HL-60 (cell line): ENCODE measurements at regions not wholly inside any gene's neighbourhood (a gene's known extent, or its start where the extent isn't known, plus 50 kb on each side); places are given as distances from the start of the nearest gene placed in this dataset.

Experiments
- DNase-seq, 2 experiments: peaks; one replicate each; pipeline ENCODE4 v3.0.0-alpha.2; 2010 to 2020; ENCODE audit warnings: low read depth in 1 of 2, low spot score in 1 of 2
- H3K27ac ChIP-seq: fragments of 250-450 bp; sonication (Bioruptor Pico); replicated peaks from 2 replicates; pipeline ENCODE4 v1.5.1; 2020; ENCODE audit warnings: mild to moderate bottlenecking, moderate library complexity
- H3K27me3 ChIP-seq: fragments of 250-450 bp; sonication (Bioruptor Pico); 2 replicates; pipeline ENCODE4 v1.5.1; 2021; ENCODE audit warnings: mild to moderate bottlenecking, moderate library complexity; ENCODE audit not compliant: insufficient read depth, poor library complexity, severe bottlenecking
- H3K4me3 ChIP-seq: replicated peaks from 2 replicates; pipeline ENCODE4 v1.5.1; 2011; ENCODE audit warnings: mild to moderate bottlenecking, control low read depth, low read length; ENCODE audit not compliant: insufficient read depth
- GABPA ChIP-seq: IDR thresholded peaks from 2 replicates; pipeline ENCODE4 v1.6.1; 2012; ENCODE audit warnings: low read depth
- POLR2AphosphoS5 ChIP-seq: IDR thresholded peaks from 2 replicates; pipeline ENCODE4 v1.6.1; 2012; ENCODE audit warnings: low read depth
- REST ChIP-seq: IDR thresholded peaks from 2 replicates; pipeline ENCODE4 v1.6.1; 2012; ENCODE audit warnings: low read depth; ENCODE audit not compliant: insufficient replicate concordance
- SPI1 ChIP-seq: IDR thresholded peaks from 2 replicates; pipeline ENCODE4 v1.6.1; 2012; ENCODE audit warnings: low read depth, mild to moderate bottlenecking, borderline replicate concordance
- TF ChIP-seq, protein P1 (sequence below): IDR thresholded peaks from one replicate; pipeline ENCODE4 v1.5.1; 2011; ENCODE audit warnings: low read length, control low read depth, inconsistent platforms; ENCODE audit not compliant: insufficient read depth

GRCh38 chr6:139580592-139581484 is 206.4 kb upstream of the CITED2 start:
- Histone ChIP-seq H3K4me3 (no peak overlapping the region), H3K27me3 (no peaks in the 10 kb centered on the region), H3K27ac (no peak overlapping the region)
- TF ChIP-seq POLR2AphosphoS5 (no peak), REST (no peak), SPI1 (no peak), GABPA (no peak)
- TF ChIP-seq, protein P1, sequence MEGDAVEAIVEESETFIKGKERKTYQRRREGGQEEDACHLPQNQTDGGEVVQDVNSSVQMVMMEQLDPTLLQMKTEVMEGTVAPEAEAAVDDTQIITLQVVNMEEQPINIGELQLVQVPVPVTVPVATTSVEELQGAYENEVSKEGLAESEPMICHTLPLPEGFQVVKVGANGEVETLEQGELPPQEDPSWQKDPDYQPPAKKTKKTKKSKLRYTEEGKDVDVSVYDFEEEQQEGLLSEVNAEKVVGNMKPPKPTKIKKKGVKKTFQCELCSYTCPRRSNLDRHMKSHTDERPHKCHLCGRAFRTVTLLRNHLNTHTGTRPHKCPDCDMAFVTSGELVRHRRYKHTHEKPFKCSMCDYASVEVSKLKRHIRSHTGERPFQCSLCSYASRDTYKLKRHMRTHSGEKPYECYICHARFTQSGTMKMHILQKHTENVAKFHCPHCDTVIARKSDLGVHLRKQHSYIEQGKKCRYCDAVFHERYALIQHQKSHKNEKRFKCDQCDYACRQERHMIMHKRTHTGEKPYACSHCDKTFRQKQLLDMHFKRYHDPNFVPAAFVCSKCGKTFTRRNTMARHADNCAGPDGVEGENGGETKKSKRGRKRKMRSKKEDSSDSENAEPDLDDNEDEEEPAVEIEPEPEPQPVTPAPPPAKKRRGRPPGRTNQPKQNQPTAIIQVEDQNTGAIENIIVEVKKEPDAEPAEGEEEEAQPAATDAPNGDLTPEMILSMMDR: no peak
- no peak for DNase-seq

- TF ChIP-seq SPI1 (no peak), POLR2AphosphoS5 (no peak), GABPA (no peak), REST (no peak)
- TF ChIP-seq, protein P1: no peak
- H3K4me3 ChIP-seq: no peak overlapping the region
- H3K27me3 ChIP-seq: no peaks in the 10 kb centered on the region
- H3K27ac ChIP-seq: no peak overlapping the region
- DNase-seq: no peak
Observed at GRCh38 chr6:139577763-139578604, 203.5 kb upstream of the CITED2 start.

DNA sequence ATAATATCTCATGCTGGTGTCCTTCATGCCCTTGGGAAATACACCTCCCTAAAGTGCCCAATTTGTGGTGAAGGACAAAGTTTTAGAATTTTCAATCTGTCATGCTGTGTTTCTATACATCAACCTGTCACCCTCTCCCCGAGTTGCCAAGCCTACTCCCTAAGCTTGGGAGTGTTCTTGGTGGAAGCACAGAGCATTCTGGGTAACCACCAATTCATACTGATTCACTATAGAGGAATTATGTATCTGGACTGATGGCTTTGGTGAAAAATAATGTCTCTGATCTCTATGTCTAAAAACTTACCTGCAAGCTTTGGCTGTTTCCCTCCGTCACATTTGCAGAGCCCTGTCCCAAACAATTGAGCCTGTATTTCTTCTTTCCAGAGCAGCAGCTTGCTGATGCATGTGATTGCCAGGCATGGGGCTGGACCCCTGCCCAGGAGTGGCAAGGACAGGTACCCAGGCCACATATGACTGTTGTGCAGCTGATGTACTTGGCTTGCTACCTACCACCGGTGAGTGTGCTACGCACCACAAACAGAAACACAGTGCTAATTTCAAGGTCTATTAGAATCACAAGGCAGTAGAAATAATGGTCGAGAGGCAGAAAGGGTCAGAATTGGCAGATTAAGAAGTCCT is 202.8 kb upstream of the CITED2 start:
- DNase-seq: no peak

More for the DNA sequence above, 202.8 kb upstream of the CITED2 start:
- no peak overlapping the region for H3K27ac ChIP-seq
- H3K27me3 ChIP-seq: no peaks in the 10 kb centered on the region
- no peak overlapping the region for H3K4me3 ChIP-seq
- TF ChIP-seq GABPA: no peak
- TF ChIP-seq, protein P1: no peak
- no peak for TF ChIP-seq REST
- no peak for TF ChIP-seq POLR2AphosphoS5
- no peak for TF ChIP-seq SPI1
